HG02938 (cell line): ENCODE measurements at regions not wholly inside any gene's neighbourhood (a gene's known extent, or its start where the extent isn't known, plus 50 kb on each side); places are given as distances from the start of the nearest gene placed in this dataset.
A peak's percentile ranks its signal among the peaks of the same experiment; 100 is the strongest.

ENCODE experiments used
- ATAC-seq: cut with Tn5 transposase; IDR thresholded peaks from one replicate; pipeline ENCODE4 v1.9.1; 2021; ENCODE audit warnings: mild to moderate bottlenecking, moderate library complexity; ENCODE audit not compliant: unreplicated experiment

DNA sequence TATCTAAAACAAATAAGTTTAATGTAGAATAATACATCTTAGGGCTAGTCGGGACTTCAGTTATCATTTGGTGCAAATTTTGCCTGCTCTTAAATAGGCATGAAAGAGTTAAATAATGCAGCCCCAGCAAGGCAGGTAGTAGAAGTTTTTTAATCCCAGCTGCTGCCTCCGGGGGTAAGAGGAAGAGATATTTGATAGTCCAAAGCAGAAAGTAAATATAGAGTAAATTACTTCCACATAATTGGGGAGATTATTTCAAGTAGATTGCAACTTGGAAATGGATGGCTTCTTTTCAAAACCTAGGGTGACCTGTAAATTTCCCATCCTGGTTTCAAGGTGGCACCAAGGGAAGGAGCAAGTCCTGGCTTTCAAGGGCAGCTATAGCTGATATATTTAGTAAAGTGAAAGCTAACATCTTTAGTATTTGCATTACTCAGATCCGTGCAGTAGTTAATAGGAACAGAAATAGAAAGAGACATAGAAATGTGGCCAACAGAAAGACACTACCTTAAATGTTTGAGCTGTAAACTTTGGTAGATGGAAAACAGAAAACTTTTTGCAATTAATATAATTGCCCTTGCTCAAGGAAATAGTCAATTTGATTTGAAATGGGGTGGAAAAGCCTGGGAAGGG, 109.1 kb downstream of the LMO4 start:
- peak; percentile 72 for ATAC-seq

- no peak for ATAC-seq
Measured at GRCh38 chr1:87439821-87440220, 111.1 kb downstream of the LMO4 start.

- peak; percentile 92 for ATAC-seq
Measured at GRCh38 chr1:87449348-87449963, 120.8 kb downstream of the LMO4 start.

GRCh38 chr1:87450136-87450535, 121.5 kb downstream of the LMO4 start:
- ATAC-seq = no peak

GRCh38 chr1:87450615-87451209, 122.0 kb downstream of the LMO4 start:
- ATAC-seq = no peak

GRCh38 chr1:87451229-87451920, 122.7 kb downstream of the LMO4 start:
- ATAC-seq = no peak

GRCh38 chr1:87452648-87453047, 124.0 kb downstream of the LMO4 start:
- no peak for ATAC-seq

DNA sequence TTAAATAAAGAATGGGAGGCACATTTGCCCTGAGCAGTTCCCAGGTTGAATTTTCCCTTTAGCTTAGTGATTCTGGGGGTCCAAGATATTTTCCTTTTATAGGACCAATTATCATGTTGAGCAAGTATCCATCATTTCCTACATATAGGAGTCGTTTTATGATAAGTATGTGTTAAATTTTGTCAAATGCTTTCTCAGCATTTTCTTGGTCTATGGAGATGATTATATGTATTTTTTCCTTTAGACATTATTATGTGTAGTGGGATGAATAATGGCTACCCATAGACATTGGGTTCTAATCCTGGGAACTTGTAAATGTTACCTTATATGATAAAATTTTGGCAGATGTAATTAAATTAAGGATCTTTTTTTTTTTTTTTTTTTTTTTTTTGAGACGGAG, 128.7 kb downstream of the LMO4 start:
- no peak for ATAC-seq

DNA sequence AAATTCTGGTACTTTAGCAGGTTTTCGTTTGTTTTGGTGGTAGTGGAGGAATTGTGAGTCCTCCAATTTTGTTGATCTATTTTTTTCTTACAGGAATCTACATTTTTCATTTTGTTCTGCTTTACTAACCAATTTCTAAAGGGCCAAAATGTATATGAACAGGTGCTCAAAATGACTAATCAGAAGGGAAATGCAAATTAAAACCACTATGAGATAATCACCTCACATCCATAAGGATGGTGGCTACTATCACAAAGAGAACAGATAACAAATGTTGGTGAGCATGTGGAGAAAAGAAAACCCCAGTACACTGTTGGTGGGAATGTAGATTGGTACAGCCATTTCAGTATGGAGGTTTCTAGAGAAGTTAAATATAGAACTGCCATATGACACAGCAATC, 134.2 kb downstream of the LMO4 start:
- no peak for ATAC-seq

DNA sequence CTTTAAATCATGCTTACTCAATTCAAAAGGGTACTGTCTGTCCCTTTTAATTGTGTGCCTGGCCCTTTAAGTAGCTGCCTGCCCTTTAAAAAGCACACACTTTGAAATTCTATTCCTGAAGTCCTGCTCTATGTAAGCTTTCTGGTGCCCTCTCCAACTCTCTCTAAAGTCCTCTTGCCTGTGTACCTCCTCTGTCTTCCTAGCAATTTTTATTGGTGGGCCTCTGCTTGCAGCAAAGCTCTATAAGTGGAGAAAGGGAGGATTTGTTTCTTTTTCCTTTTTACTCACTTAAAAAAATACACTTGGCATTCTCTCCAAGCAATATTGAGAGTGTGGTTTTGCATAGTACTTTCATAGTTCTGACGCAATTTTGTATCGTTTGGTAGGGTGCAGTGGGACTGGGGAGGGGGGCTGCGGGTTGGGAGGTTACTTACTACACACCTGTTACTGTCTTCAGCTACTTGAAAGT, 135.4 kb downstream of the LMO4 start:
- ATAC-seq = peak; percentile 63

- ATAC-seq = no peak
Measured at GRCh38 chr1:87466621-87467020, 137.9 kb downstream of the LMO4 start.

DNA sequence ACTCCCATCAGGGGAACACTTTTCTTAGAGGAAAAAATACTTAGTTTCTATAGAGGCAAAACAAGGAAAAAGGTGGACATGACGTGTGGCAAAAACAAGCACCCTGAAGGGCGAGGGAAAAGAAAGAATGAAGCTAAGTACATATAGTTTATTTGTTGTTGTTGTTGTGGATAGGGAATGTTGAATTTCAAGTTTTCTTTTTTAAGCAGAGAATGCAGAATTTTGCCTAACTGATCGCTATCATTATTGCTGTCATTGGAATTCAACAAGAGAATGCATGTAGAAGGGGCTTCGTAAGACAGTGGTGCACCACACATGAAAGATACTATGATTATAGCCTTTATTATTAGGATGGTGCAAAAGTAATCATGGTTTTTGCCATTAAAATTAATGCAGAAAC, 144.0 kb downstream of the LMO4 start:
- ATAC-seq = no peak

DNA sequence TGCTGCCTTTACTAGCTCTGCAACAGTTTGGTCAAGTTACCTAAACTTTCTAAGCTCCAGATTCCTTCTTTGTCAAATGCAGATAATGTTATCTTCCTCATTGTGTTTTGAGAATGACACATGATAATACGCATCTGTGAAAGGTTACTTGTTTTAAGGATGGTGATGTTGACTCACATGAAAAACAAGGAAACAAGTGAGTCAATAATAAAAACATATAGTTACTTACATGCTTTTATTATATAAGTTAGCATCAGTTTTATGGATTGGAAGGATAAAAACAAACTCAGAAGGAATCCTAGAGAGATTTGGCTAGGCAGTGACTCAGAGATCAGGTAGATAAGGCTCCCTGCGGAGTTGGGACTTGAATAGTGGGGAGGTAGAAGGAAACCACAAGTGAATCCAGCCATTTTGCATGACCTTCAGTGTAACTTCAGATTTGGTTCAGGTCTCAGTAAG, 144.6 kb downstream of the LMO4 start:
- ATAC-seq = no peak

- no peak for ATAC-seq
Measured at GRCh38 chr1:87474098-87474497, 145.4 kb downstream of the LMO4 start.

DNA sequence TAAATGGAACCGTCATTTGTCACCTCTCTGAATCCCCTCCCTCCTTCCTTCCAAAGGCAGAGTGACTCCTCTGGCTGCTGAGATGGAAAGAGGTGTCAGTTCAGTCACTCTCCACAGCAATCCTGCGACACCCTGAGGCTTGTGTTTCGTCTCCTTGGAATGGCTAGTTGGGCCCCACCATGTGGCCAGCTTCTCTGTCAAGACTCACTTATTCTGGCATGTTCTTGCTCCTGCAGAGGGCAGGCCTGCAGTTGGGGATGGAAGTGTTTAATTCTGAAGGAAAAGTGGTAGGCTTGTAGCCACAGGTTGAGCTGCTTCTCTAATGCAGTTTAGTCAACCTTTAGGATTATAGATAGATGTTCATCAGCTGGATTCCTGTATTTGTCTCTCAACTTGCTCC, 149.6 kb downstream of the LMO4 start:
- no peak for ATAC-seq

DNA sequence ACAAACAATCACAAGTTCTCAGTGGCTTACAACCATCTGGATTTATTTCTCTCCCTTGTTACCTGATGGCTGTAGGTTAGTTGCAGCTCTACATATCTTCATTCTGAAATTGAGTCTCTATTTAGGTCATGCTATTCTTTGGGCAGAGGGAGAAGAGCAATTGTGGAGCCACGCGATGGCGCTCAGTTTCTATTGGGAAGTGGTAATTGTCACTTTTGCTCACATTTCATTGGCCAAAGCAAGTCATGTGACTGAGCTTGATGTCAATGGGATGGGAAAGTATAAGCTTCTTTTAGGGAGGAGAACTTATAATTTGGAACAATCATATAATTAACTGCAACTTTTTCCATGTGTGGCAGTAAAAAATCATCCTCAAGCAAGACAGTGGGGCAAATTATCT, 166.5 kb downstream of the LMO4 start:
- ATAC-seq = no peak

DNA sequence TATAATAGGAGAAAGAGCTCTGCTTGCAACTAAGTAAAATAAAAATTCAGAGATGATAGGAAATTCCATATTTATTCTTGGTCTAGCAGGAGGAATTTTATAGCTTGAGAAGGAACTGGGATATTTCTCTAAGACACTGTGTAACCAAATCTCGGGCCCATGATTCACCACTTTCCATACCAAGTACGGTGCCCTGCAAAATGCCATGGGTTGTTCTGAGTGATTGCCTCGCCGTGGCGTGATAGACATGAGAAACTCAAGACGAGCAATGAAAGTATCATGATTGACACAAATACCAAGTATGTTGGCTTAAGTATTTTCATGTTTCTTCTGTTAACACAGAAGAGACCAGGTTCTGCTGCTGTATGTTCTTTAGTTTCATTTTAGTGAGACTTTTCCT, 167.2 kb downstream of the LMO4 start:
- no peak for ATAC-seq

DNA sequence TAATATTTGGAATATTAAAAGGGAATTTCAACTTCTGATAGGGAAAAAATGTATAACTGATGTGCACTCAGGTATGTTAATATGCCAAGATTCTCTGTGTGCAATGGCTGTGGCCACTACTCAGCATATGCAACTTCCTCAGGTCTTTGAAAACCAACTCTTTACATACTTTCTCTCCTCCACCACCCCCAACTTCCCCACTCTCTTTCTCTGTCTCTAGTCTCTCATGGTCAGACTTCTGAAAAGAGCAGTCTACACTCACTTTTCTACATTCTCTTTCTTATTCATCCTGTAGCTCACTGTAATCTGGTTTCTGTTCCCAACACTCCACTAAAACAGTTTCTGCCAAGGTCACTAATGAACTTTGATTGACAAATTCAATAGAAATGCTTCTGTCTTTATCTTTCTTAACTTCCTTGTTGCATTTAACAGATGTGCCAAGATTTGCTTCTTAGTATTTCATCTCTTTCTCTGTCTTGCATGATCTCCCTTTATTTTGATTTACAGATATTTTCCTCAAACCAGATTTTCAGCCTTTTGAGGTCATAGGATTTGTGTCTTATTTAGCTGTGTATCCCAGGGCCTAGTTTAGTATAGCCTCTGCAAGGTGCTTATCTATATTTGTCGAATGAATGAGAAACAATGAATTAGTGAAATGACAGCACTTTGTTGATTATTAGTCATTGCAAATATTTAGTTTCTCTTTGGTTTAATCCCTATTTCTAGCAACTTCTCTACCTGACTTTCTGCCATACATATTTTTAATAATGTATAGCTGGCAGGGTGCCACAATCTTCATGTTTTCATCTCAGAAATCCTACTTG, 168.9 kb downstream of the LMO4 start:
- ATAC-seq = peak; percentile 53

- ATAC-seq = no peak
Measured at GRCh38 chr1:87501738-87502137, 173.1 kb downstream of the LMO4 start.

DNA sequence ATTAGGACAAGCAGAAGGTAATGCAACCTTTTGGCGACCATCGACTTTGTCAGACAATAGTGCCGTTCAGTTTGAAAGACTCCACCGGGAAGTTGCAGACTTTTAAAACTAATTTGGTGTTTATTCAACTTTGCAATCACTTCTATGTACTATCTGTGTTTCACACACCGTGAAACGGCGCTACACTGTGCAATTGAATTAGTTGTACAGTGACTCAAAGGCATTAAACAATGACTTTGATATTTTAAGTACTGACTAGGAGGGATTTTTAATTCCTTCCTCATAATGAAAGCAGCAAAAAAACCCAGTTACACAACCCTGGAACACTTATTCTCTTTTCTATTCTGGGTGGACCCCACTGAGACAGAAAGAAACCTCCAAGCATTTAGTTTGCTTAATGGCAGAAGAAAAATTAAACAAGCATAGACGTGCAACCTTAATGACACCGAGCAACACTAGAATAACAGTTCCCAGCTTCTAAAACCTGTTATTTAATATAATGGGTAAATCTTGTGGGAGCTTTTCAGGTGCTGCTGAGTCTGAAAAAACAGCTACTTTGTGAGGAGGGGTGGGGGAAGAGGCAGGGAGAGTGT, 176.8 kb downstream of the LMO4 start:
- no peak for ATAC-seq

DNA sequence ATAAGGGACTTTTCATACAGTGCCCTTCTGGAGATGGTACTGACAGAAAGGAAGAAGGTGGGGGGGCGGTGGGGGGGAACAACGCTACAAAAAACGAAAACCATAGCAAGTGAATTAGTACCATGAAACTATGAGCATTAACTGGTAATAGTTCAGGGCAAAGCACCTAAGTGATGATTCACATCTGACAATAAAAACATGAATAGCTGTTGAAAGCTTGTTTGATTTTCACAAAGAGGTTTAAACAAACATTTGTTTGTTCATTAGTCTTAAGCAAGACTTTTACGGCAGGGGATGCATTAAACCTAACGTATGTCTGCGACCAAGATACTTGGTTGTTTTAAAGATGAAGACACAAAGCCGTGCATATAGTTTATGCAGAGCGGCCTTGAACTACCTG, 177.5 kb downstream of the LMO4 start:
- no peak for ATAC-seq
